Muscle layer of colon (tissue), 2 donors: ENCODE measurements at regions not wholly inside any gene's neighbourhood (a gene's known extent, or its start where the extent isn't known, plus 50 kb on each side); places are given as distances from the start of the nearest gene placed in this dataset.

ENCODE experiments used
- H3K27ac ChIP-seq: one replicate; pipeline ENCODE4 v1.7.0; 2013; ENCODE audit warnings: low read depth, mild to moderate bottlenecking, low read length, moderate library complexity
- H3K27me3 ChIP-seq, 2 donors: one replicate each; pipeline ENCODE4 v1.7.0; 2013; ENCODE audit warnings: low read length in 2 of 2, mild to moderate bottlenecking in 2 of 2; ENCODE audit not compliant: insufficient read depth in 2 of 2, control insufficient read depth in 1 of 2
- H3K36me3 ChIP-seq: one replicate; pipeline ENCODE4 v1.7.0; 2013; ENCODE audit warnings: mild to moderate bottlenecking, low read length; ENCODE audit not compliant: insufficient read depth
- H3K4me1 ChIP-seq: one replicate; pipeline ENCODE4 v1.7.0; 2013; ENCODE audit warnings: mild to moderate bottlenecking, low read length; ENCODE audit not compliant: insufficient read depth
- H3K4me3 ChIP-seq, 2 donors: one replicate each; pipeline ENCODE4 v1.7.0; 2013; ENCODE audit warnings: low read length in 2 of 2, low read depth in 1 of 2, mild to moderate bottlenecking in 1 of 2, moderate library complexity in 1 of 2
- H3K9ac ChIP-seq: one replicate; pipeline ENCODE4 v1.7.0; 2013; ENCODE audit warnings: low read length
- H3K9me3 ChIP-seq: one replicate; pipeline ENCODE4 v1.7.0; 2013; ENCODE audit warnings: mild to moderate bottlenecking, low read length
- donor health status: abdominal sarcoma.
- donor health status: Adenocarcinoma of cecum.

- Histone ChIP-seq H3K9ac (no peak overlapping the region), H3K27me3 (no peaks in the 10 kb centered on the region), H3K27ac (no peak overlapping the region), H3K36me3 (no peaks in the 10 kb centered on the region), H3K4me1 (peaks cover 19% of the 10 kb centered on the region), H3K9me3 (no peaks in the 10 kb centered on the region), H3K4me3 (no peak overlapping the region)
These were observed 462.9 kb downstream of the COL12A1 start for GRCh38 chr6:74742793-74743508.

DNA sequence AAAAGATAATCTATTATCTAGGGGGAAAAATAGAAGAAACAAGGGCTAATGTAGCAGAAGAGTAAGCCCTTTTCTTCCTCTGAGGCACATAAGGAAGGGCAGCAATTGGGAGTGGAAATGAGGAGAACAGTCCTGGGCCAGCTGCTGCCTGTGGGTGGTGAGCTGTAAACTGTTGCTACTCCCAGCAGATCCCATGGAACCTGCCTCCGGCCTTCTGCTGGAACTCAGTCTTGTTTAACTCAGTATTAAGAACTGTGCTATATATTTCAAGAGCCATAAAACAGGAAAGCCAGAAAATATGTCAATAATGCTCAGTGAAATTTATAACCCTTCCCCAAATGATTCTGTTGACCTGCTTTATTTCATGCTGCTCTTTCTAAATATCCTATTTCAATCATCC is 464.2 kb downstream of the COL12A1 start:
- Histone ChIP-seq H3K9ac (no peak overlapping the region), H3K36me3 (no peaks in the 10 kb centered on the region), H3K27ac (no peak overlapping the region), H3K27me3 (no peaks in the 10 kb centered on the region), H3K9me3 (no peaks in the 10 kb centered on the region), H3K4me3 (no peak overlapping the region), H3K4me1 (peaks cover 19% of the 10 kb centered on the region)

GRCh38 chr6:74735304-74735703 is 470.5 kb downstream of the COL12A1 start:
- Histone ChIP-seq H3K36me3 (no peaks in the 10 kb centered on the region), H3K27ac (no peak overlapping the region), H3K27me3 (no peaks in the 10 kb centered on the region), H3K9me3 (no peaks in the 10 kb centered on the region), H3K4me3 (no peak overlapping the region), H3K4me1 (peaks cover 4% of the 10 kb centered on the region), H3K9ac (no peak overlapping the region)

GRCh38 chr6:74734901-74735300 is 471.0 kb downstream of the COL12A1 start:
- no peak overlapping the region for H3K27ac ChIP-seq

DNA sequence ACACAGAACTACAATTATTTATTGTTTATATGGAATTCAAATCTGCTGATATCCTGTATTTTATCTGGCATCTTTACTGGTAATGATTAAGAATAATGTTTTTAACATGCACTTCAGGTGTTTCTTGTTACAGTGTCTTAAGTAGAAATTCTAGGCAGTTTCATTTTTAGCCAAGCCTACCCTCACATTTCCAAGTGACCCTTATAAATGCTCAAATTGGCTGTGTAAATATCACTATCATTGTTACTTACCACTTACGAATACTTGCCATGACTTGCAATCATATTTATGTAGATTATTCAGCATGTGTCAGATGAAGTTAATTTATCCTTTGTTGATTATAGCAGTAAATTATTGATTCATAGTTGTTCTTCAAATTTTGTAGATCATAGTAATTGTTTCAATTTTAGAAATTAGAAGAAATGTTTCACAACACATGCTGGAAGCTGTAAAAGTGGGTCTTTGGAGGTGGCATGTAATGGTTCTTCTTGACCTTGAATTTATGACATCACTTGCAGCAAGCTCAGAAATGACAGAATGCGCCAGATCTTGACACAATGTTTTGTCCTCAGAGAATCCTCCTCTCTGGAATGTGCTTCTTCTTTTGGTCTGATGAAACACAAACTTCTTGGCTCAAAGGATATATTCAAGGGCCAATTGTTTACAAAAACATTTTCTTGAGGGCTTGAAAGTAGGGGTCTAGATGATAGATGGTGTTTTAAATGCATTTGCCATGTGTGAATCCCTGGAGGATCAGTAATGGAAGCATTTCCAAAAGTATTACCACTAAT is 471.8 kb downstream of the COL12A1 start:
- H3K27me3 ChIP-seq, result no peaks in the 10 kb centered on the region
- no peaks in the 10 kb centered on the region for H3K36me3 ChIP-seq
- H3K9me3 ChIP-seq, result no peaks in the 10 kb centered on the region
- no peak overlapping the region for H3K9ac ChIP-seq
- no peak overlapping the region for H3K4me3 ChIP-seq
- H3K4me1 ChIP-seq, result peaks cover 4% of the 10 kb centered on the region
- H3K27ac ChIP-seq, result no peak overlapping the region

More at GRCh38 chr6:74734901-74735300, 471.0 kb downstream of the COL12A1 start:
- peaks cover 4% of the 10 kb centered on the region for H3K4me1 ChIP-seq
- no peak overlapping the region for H3K4me3 ChIP-seq
- H3K9me3 ChIP-seq, result no peaks in the 10 kb centered on the region
- H3K36me3 ChIP-seq, result no peaks in the 10 kb centered on the region
- no peaks in the 10 kb centered on the region for H3K27me3 ChIP-seq
- no peak overlapping the region for H3K9ac ChIP-seq

GRCh38 chr6:74731931-74732330 is 473.9 kb downstream of the COL12A1 start:
- no peak overlapping the region for H3K27ac ChIP-seq

DNA sequence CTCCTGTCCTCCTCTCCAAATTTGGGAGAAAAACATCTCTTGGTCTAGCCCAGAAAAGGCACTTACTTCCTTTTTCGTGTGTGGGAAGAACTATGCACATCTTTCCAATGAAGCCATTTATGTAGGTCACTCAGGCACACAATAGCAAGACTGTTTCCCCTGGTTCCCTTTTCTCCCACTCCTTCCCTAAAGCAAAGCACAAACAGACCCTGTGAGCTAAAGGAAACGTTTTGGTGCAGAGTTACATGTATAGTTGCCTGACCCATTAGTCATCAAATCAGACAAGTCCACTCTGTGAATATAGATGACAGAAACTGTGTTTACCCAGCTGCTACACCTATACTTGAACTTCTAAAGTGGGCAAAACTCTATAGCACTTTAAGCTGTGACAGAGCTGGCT is 474.6 kb downstream of the COL12A1 start:
- H3K9me3 ChIP-seq, result no peaks in the 10 kb centered on the region
- H3K27me3 ChIP-seq, result no peaks in the 10 kb centered on the region

More at GRCh38 chr6:74731931-74732330, 473.9 kb downstream of the COL12A1 start:
- no peaks in the 10 kb centered on the region for H3K9me3 ChIP-seq
- no peak overlapping the region for H3K9ac ChIP-seq
- H3K4me3 ChIP-seq, result no peak overlapping the region
- no peaks in the 10 kb centered on the region for H3K36me3 ChIP-seq
- H3K4me1 ChIP-seq, result peaks cover 4% of the 10 kb centered on the region
- no peaks in the 10 kb centered on the region for H3K27me3 ChIP-seq

GRCh38 chr6:74720923-74721322 is 484.9 kb downstream of the COL12A1 start:
- H3K9ac ChIP-seq, result no peak overlapping the region
- no peaks in the 10 kb centered on the region for H3K36me3 ChIP-seq
- no peaks in the 10 kb centered on the region for H3K27me3 ChIP-seq
- H3K4me1 ChIP-seq, result no peaks in the 10 kb centered on the region
- H3K9me3 ChIP-seq, result no peaks in the 10 kb centered on the region
- H3K27ac ChIP-seq, result no peak overlapping the region
- H3K4me3 ChIP-seq, result no peak overlapping the region

More for the DNA sequence above, 474.6 kb downstream of the COL12A1 start:
- Histone ChIP-seq H3K4me3 (no peak overlapping the region), H3K36me3 (no peaks in the 10 kb centered on the region), H3K27ac (no peak overlapping the region), H3K4me1 (peaks cover 4% of the 10 kb centered on the region), H3K9ac (no peak overlapping the region)

DNA sequence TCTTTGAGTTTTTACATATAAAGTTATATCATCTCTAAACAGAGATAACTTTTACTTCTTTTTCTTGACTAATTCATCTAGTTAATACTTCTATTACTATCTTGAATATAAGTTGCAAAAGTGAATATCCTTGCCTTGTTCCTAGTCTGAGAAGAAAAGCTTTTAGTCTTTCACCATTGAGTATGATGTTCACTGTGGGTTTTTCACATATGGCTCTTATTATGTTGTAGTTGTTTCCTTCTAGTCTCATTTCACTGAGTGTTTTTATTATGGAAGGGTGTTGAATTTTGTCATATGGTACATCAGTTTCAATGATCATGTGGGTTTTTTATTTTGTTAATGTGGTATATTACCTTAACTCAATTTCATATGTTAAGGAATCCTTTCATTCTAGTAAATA is 488.3 kb downstream of the COL12A1 start:
- no peak overlapping the region for H3K27ac ChIP-seq
- H3K9ac ChIP-seq, result no peak overlapping the region
- H3K27me3 ChIP-seq, result no peaks in the 10 kb centered on the region
- no peaks in the 10 kb centered on the region for H3K9me3 ChIP-seq
- H3K4me1 ChIP-seq, result no peaks in the 10 kb centered on the region
- H3K4me3 ChIP-seq, result no peak overlapping the region
- H3K36me3 ChIP-seq, result no peaks in the 10 kb centered on the region

GRCh38 chr6:74715355-74716085 is 490.3 kb downstream of the COL12A1 start:
- H3K27ac ChIP-seq, result no peak overlapping the region
- no peaks in the 10 kb centered on the region for H3K36me3 ChIP-seq
- H3K4me1 ChIP-seq, result no peaks in the 10 kb centered on the region
- H3K9me3 ChIP-seq, result no peaks in the 10 kb centered on the region
- no peaks in the 10 kb centered on the region for H3K27me3 ChIP-seq
- no peak overlapping the region for H3K9ac ChIP-seq
- no peak overlapping the region for H3K4me3 ChIP-seq

GRCh38 chr6:74713941-74714340 is 491.9 kb downstream of the COL12A1 start:
- Histone ChIP-seq H3K4me1 (no peaks in the 10 kb centered on the region), H3K9me3 (no peaks in the 10 kb centered on the region), H3K27ac (no peak overlapping the region), H3K4me3 (no peak overlapping the region), H3K36me3 (no peaks in the 10 kb centered on the region), H3K27me3 (no peaks in the 10 kb centered on the region), H3K9ac (no peak overlapping the region)
